Renal cortical epithelial cell (primary cell): ENCODE measurements at regions not wholly inside any gene's neighbourhood (a gene's known extent, or its start where the extent isn't known, plus 50 kb on each side); places are given as distances from the start of the nearest gene placed in this dataset.
"Not testable (repeated sequence)": the region's sequence is repeated elsewhere in the genome, so short reads cannot be mapped to it uniquely, and the experiment has no call there.

Source experiments
- DNase-seq: peaks from one replicate; pipeline ENCODE4 v3.0.0-alpha.2; 2011; ENCODE audit warnings: low read depth

DNA sequence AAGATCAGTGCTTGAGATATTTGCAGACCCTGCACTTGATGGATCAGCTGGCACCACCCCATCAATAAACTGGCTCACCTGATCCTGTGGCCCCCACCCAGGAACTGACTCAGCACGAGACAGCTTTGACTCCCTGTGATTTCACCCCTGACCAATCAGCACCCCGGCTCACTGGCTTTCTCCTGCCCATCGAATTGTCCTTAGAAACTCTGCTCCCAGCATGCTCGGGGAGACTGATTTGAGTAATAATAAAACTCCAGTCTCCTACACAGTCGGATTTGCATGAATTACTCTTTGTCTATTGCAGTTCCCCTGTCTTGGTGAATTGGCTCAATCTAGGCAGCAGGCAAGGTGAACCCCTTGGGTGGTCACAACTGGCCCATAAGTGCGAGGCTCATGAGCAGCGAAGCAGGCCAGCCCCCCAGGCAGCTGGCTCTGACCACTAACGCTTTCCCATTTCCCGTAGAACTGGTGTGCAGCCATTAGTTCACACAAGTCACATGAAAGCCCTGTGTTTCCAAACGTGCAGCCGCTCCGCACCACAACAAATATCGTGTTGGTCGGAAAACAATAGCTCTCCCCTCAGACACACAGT lies 79.6 kb downstream of the RSPH3 start:
- DNase-seq = no peak

DNA sequence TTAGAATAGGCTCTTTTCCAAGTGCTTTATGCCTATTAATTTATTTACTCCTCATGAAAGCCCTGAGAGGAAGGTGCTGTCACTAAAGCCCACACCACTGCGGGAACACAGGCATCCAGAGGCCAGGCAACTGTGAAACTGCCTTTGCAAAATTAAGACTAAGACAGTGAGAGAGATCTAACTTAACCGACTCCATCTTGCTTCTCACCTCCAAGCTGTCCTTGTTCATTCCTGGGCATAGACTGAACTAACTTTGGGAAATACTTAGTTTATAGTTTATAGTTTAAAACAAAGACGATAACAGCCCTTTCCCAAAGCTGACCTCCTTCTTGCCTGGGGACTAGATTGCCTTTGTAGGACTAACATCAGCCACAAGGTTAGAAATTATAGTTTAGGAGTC lies 80.1 kb downstream of the RSPH3 start:
- no peak for DNase-seq

DNA sequence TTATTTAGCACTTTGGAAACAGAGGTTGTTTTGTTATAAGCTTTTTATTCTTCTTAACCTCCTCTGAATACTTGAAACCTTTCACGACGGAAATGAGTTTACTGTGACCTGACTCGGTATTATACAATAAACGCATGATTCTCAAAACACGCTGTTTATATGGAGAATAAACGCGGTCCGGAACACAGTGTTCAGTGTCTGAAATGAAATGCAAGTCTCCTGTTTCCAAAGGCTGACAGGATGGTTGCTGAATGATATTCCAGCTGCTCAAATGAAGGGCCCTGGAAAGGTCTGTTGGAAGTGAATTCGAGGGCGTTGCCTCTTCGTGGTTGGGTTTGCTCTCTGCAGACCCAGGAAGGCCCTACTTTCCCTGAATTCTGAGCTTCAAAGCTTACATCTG lies 83.4 kb downstream of the RSPH3 start:
- DNase-seq = no peak

DNA sequence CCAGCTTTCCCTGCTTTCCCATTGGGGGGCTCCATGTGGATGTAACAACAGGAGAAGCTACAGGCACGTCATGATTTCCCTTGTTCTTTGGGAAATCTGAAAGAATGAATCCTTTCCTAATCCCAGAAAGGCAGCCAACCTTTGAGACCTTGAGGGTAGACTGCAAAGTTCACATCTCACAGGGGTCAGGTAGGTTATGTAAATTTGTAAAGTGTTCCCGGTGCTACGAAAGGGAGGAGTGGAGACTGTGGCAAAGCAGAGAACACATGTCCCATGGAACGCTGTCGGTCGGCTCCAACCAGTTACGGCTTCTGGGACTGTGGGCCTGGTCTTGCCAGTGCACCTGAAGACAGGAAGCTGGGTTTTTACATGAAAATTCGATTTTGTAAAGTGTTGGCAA lies 85.1 kb downstream of the RSPH3 start:
- DNase-seq = no peak

DNA sequence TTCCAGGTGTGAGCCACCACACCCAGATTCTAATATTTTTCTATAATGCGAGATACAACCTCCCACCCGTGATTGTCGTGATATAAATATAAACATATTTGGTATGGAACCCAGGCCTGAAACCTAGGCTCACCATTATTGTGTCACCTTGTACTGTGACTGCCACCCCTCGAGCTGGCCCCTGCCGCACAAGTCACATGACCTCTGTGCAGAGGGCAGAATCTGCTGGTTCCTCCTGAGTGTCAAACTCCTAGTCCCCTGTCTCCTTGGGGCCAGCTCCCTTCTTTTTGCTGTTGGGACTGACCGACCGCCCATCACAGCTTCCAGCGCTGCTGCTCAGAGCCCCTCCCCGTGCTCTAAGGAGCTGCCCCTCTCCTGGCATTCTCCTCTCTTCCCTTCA lies 86.4 kb downstream of the RSPH3 start:
- DNase-seq = no peak

DNA sequence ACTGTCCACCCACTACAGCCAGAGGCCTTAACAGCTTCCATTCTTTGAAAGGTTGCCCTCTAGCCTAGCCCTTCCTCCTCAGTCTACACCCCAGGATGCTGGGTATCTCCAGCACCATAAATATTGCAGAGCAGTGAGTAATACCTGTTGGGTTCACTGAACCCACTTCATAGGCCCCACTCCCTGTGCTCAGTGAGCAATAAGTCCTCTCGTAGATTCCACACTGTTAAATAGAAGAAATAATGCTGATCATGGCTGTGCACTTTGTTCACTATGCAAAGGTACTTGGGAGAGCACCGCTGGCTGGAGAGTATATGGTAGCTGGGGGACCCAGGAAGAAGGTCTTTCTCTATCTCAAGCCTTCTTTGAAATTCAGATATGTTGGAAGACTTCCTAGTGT lies 87.3 kb downstream of the RSPH3 start:
- DNase-seq = peak; percentile 35

DNA sequence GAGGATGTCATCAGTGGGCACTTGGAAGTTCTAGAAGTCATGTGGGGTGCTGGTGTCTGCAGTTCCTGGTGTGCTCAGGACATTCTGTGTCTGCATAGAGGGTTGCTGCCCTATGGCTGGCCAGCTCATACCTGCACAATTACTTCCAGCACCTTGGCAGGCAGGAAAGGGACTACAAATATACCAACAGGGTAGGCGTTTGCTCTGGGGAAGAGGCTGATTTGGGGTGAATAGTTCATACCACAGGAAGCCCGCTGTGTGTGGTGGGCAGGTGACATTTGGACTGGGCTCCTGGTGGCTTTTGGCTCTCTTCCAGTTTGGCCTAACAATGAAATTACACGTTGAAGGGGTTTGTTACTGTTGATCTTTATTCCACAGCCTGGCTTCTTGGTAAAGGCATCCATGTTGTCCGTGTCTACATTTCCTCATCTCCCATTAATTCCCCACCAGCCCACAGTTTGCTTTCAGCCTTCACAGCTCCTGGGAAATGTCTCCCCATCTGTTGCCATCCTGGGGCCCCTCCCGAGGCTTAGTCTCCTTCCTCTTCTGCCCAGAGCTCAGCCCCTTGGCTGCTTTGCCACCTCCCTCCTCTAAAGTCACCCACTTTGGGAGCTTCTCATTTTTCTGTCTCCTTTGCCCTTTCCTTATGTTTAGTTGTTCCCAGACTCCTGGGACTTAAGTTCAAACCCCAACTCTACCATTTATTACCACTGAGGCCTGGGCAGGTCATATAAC lies 88.1 kb downstream of the RSPH3 start:
- DNase-seq = no peak

DNA sequence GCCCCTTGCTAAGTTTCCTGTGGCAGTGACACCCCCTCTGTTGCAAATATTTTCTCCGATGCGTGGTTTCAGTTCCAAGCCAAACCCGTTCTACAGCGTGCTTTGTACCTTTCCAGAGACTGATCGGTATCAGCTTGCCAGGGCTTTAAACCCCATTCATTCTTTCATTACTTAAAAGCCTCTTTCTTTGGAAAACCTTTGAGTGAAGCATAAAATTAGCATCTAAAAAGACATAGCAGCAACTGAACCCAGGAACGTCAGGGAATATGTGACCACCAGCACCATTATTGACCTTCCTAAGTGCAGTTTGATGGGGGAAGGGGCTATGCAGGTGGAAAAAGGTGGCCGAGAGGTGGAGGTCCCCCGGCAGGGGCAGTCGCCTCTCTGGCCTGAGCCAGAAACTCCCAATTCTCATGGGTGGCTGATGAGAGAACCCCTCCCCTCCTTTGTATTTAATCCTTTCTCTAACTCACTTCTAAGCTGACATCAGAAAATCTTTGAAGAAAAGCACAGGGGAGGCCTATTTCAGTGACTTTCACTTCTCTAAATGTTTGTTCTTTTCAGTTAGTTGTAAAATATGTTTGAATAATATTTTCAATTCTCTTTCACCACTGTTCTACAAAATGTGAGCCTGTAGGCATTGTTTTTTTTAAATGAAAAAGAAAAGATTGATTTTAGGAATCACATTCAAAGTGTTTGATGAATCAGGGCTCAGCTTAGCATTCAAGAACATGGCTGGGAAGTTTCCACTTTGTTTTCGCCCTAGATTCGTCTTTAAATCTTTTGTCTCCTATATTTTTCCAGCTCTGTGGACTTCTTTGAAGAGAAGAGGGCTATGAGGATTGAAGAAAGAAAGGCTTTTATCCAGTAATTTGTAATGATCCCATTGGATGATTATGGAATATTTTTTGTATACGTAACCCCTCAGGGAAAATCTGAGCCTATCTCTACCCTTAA lies 89.2 kb downstream of the RSPH3 start:
- peak; percentile 26 for DNase-seq

DNA sequence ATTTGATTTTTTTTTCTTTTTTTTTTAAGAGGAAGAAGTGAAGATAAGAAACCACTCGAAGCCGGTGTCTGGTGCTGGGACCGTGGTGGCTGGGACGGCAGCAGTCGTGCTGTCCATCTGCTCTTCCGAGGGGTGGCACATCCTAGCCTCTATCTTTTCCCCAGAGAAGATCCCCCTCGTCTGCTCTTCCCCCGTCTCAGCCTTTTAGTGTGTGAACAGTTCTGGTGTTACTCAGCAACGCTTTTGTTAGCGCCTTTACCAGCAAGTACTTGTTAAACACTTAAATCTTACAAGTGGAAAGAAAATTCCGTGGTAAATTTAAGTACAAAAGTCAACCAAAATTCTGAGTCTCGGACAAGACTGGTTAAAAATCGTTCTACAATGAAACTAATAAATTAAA lies 90.1 kb downstream of the RSPH3 start:
- no peak for DNase-seq

DNA sequence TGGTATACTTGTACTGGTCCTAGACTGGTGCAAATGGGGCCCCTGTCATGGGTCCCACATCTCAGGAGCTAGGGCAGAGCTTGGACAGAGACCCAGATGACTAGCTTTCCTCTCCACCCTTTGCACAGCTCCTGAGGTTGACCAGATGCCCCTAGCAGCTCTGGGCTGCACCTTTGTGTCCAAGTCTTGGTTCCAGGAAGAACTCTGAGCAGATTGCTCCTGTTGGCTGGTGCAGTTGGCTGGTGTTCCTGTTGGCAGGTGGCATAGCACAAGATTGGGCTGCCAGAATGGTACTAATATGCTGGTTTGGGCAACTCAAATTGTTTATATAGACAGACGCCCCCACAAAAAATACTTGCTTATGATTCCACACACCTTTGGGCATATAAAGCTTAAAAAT lies 89.4 kb upstream of the EZR start:
- DNase-seq = no peak

DNA sequence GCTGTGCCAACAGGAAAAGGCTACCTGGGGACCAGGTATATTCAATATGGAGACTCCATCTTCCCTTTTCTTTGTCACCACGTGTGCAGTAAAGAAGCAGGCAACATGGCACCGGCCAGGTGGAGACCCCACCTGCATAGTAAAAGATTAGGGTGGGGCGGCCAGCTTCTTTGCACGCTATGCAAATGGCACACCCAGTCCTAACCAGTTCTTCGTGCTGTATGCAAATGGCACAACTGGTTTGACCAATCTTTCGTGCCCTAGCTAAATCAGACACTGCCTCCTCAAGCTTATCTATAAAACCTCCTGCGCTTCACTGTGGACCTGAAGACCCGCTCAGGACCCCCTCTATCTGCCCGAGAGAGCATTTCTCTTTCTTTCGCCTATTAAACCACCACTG lies 88.8 kb upstream of the EZR start:
- no peak for DNase-seq

DNA sequence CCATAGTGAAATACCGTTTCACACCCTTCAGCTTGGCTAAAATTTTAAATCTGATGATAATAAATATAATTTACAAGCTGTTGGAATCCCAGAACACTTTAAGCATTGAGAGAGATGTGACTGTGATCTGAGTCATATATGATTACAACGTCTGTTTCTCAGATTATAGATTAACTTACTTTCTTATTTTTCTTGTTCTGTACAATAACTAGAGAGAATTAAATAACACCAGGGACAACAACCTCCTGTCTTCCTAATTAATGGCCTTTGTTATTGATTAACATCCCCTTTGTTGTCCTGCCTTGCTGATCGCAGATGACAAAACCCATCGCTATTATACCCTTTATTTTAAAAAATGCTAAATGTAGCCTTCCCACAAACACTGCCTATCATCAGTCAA lies 87.8 kb upstream of the EZR start:
- DNase-seq = peak; percentile 83

DNA sequence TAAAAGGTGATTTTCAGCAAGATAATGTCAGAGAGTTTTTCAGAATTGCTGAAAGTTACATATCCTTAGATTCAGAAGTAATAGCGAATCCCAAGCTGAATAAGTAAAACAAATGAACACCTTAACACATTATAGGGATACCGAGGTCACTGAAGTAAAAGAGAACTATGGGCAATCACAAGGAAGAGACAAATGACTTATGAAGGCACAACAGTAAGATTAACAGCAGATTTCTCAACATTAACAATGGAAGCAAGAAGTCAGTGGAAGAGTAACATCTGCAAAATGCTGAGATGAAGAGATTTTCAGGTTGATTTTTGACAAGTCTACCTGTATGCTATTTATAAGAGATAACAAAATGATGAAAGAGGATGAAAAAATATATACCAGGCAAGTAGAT lies 86.1 kb upstream of the EZR start:
- DNase-seq = peak; percentile 47

DNA sequence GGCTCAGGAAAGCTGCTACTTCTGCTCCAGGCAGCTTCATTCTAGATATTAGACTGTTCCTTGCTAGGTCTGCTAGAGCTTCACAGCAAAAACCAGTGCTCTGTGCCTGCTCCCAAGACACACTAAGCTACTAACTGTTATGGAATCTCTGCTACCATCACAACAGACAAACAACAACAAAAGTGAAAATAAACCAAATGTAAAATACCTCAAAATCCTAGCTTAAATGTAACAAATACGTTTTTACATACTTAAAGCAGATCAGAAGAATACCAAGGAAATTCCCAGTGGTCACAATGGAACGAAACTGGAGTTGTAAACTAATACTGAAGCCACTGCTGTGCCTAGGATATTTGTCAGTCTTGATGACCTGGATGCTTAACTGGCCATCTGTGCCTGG lies 84.6 kb upstream of the EZR start:
- DNase-seq = no peak

DNA sequence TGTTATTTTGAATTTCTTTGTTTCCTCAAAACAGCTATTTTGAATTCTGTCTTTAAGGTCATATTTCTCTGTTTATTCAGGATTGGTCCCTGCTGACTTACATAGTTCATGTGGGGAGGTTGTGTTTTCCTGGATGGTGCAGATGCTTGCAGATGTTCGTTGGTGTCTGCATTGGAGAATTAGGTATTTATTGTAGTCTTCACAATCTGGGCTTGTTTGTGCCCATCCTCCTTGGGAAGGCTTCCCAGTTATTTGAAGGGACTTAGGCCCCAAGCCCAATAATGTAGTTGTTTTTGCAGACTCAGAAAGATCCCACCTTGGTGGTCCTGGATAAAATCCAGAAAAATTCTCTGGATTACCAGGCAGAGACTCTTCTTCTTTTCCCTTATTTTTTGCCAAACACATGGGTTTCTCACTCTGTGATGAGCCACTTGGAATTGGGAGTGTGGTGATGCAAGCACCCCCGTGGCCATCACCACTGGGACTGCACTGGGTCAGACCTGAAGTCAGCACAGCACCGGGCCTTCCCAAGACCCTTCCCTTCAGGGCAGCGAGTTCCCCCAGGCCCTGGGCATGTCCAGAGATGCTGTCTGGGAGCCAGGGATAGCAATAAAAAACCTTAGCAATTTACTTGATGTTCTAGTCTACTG lies 81.6 kb upstream of the EZR start:
- no peak for DNase-seq

DNA sequence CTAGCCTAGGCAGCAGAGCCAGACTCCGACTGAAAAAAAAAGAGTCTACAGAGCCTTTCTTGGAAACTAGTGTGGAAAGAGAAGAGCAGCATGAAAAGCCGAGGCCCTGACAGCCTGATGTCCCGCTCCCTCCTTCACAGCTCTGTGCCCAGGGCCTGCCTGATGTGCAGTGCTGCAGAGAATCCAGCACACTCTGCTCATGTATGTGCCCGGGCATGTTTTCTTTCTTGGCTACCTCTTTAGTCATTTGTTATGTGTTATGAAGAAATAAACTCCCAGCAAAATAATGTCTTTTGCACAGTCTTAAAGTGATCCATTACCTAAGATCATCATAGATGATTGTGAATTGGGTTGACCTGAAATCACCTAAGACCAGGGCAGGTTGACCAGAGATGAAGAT lies 78.1 kb upstream of the EZR start:
- no peak for DNase-seq

DNA sequence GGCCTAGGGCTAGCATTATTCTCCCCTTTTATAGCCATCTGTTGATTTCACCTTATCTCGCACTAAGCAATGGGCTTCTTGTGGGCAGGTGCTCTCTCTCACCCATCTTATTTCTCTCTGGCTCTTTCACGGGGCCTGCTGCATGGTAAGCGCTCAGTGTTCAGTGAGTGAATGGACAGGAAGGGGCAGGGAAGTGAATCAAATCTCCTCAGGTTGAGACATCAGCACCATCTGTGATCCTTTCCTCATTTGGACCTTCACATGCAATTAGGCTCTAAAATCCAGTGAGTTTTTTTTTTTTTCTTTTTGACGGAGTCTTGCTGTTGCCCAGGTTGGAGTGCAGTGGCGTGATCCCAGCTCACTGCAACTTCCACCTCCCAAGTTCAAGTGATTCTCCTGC lies 76.5 kb upstream of the EZR start:
- DNase-seq = no peak

DNA sequence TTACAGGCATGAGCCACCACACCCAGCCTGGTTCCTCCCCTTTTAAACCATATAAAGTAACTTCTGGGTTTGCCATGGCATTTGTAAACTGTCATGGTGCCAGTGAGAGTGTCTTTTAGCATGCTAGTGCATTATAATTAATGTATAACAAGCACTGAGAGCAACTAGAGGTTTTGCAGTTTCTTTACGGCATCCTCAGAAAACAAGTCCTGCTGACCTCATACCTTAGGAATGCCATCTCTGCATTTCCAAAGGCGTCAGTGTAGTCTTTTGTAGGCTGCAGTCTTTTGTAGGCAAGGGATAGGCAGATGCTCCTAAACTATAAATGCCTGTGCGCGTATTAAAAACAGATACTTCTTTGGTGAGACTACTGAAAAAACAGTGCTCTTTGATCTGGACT lies 75.0 kb upstream of the EZR start:
- DNase-seq = peak; percentile 94

DNA sequence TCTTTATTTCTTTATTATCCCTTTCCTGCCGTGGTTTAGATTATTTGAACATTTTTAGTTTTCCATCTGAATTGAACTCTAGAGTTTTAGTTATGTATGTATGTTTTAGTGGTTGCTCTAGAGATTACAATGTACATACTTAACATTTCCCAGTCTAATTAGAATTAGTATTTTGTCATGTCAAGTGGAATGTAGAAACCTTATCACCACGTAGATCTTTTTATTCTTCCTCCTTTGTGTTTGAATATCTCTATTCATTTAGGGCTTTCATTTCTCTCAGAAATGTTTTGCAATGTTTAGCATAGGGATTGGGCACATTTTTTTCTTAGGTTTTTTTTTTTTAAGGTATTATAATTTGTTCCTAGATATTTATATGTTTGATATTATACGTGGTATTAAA lies 73.1 kb upstream of the EZR start:
- no peak for DNase-seq

DNA sequence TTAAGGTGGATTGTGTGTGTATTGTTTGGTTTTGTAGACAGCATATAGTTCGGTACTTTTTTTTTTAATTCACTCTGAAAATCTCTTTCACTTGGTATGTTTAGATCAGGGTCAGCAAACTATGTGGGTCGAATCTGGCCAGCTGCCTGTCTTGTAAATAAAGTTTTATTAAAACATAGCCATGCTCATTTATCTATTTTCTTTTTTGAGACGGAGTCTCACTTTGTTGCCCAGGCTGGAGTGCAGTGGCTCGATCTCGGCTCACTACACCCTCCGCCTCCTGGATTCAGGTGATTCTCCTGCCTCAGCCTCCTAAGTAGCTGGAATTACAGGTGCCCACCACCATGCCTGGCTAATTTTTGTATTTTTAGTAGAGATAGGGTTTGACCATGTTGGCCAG lies 72.4 kb upstream of the EZR start:
- DNase-seq = not testable (repeated sequence)

DNA sequence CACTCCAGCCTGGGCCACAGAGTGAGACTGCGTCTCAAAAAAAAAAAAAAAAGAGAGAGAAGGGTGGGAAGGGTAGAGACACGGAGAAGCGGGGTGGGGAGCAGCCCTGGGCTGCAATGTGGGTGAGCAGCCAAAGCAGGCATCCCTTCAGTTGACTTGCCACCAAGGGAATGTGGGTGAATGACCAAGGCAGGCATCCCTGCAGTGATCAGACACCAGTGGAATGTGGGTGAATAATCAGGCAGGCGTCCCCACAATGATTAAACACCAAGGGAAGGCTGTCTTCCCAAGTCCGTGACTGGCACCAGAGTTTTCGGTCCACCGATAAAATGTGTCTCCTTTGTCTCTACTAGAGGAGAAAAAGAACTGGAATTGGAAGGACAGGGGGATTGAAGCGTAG lies 69.0 kb upstream of the EZR start:
- DNase-seq = peak; percentile 47

DNA sequence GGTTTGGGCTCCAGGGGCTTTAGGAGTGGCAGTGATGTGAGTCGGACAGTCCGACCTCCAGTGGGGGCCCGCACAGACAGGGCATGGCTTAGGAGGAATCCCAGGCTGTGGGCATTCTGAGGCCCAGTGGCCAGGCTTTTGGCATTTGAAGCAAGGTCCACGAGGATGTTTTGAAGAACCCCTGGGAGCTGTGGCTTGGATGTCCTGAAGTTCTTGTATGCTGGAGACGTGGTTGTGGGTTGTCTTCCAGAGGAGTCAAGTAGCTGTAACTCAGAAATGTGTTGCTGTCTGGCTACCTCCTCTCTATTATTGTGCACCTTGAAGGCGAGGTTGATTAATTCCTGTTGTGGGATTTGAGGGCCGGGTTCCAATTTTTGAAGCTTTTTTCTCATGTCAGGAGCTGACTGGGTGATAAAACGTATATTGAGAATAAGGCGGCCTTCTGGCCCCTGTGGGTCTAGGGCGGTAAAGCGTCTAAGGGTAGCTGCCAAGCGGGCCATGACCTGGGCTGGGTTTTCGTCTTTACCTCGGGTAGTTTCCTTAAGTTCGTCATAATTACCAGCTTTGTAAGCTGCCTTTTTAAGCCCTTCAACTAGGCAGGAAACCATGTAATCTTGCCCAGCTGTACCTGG lies 67.3 kb upstream of the EZR start:
- not testable (repeated sequence) for DNase-seq
